DMS153 treated with DMSO at 0.1 percent for 48 hours (cell line): ENCODE measurements at regions not wholly inside any gene's neighbourhood (a gene's known extent, or its start where the extent isn't known, plus 50 kb on each side); places are given as distances from the start of the nearest gene placed in this dataset.
"Not testable (repeated sequence)": the region's sequence is repeated elsewhere in the genome, so short reads cannot be mapped to it uniquely, and the experiment has no call there.

Experiments used
- DNase-seq: peaks from one replicate; lab custom pipeline; 2025; ENCODE audit not compliant: unreplicated experiment; lab: John Stamatoyannopoulos, UW

DNA sequence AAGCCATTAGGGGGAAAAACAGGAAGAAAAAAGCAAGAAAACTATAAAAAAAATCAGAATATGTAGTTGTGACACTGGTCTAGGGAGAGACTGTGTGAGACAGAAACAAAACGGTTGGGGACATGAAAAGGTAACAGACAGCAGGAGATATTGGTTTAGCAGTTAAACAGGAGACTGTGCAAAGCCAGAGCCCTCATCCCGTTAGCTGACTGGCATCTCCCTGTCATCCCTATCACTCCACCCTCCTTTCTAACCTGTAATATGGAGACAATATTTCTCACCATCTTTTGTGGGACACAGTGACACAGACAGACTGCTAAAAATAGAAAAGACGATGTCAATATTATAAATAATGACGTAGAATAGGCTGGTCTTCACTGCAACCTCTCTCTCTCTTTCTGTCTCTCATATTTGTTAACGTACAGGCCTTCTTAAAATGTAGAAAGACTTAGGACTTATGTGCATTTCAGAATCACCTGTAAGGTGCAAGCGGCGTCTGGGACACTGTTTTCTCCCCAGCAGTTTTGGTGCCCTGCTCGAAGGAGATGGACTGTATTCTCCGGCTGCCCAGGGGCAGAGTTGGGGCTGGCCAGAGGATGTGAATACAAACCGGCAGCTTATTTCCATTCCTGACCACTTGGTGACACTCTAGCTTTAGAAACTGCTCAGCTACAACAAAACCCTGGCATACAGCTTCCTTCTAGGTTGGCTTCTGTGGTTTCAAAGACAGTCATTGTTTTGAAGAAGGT is 190.6 kb downstream of the MAT2B start:
- peak; percentile 48 for DNase-seq

GRCh38 chr5:163696579-163696887 is 191.1 kb downstream of the MAT2B start:
- no peak for DNase-seq

GRCh38 chr5:163706053-163706771 is 200.8 kb downstream of the MAT2B start:
- no peak for DNase-seq

DNA sequence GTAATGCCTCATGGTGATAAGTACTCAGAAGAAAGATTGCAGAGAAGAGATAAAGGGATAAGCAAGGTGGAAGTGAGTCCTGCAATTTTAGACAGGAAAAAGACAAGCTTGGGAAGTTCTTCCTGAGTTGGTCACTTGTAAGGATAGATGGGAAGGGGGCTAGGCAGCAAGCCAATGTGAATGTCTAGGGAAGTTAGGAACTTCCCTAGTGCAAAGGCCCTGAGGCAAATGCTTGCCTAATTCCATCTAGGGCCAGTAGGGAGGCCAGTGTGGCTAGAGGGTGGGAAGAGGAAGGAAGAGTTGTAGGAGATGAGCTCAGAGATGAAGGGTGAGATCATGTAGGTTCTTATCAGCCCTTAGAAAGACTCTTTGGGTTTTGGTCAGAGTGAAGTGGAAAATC is 206.6 kb downstream of the MAT2B start:
- no peak for DNase-seq

DNA sequence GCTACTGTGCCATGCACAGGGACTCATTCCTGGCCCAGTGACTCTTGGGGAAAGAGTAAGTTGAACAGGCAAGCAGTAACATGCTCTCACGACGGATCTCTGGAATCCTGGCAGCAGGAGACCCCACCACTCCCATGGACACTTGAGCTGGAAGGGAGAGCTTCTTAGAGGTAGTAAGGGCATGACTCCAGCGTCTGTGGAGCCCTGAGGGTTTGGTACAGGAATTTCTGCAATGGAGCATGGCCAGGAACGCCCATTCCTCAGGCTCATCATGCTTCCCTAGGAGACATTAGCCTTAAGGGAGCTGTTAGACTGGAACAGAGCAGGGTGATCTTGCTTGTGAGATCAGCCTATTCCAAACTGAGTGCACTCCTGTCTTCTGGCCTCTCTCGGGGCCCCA is 212.9 kb downstream of the MAT2B start:
- no peak for DNase-seq

DNA sequence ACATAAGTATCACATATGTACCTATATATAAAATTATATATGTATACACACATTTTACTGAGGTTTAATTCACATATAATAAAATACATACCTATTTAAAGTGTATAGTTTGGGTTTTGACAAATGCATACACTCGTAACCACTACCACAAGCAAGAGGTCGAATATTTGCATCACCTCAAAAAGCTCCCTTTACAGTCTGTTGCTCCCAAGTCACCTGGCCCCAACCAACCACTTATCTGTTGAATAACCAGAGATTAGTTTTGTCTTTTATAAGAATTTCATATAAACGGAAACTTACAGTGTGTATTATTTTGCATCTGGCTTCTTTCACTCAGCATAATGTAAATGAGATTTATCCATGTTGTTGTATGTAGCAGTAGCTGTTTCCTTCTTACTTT is 218.9 kb downstream of the MAT2B start:
- DNase-seq, result no peak

- no peak for DNase-seq
Observed at GRCh38 chr5:163727028-163727427, 221.6 kb downstream of the MAT2B start.

DNA sequence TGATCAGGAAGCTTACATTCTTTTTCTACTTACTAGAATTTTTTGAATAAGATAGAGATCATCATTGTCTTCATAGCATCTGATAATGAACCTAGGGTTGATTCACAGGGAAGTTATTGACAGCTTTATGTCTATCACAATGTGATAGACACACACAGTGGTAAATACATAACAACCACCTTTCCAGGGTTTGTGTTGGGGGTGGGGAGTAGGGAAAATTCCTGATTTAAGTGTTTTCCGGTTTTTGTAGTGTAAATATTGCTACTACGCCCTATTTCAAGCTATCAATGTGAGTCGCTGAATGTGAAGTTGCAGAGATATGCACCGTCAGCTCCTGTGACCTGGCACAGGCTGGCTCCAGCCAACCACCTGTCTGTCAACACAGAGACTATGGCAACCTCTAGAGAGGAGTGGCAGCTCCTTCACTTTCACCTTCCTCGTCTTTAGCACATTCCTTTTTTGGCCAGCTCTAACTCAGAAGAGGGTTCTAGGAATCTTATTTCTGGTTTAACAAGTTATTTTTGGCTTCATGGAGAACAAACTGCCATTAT is 224.9 kb downstream of the MAT2B start:
- DNase-seq, result no peak

- no peak for DNase-seq
Observed at GRCh38 chr5:163731256-163731655, 225.8 kb downstream of the MAT2B start.

DNA sequence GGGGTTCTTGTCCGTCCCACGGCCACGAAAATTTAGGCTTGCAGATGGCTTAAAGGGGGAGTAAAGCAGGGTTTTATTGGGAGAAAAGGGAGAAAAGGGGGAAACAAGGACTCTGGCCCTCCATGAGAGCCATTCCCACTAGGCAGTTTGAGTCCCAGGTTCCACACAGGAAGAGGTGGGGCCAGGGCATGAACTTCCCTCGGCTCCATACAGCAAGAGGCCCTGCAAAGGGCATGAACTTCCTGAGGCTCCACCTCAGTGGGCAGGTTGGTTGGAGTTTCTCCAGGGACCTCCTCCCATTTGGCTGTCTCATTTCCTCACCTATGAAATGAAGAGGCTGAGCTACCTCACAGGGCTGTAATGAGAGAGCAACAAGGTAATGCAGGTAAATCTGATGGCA is 229.7 kb downstream of the MAT2B start:
- no peak for DNase-seq

DNA sequence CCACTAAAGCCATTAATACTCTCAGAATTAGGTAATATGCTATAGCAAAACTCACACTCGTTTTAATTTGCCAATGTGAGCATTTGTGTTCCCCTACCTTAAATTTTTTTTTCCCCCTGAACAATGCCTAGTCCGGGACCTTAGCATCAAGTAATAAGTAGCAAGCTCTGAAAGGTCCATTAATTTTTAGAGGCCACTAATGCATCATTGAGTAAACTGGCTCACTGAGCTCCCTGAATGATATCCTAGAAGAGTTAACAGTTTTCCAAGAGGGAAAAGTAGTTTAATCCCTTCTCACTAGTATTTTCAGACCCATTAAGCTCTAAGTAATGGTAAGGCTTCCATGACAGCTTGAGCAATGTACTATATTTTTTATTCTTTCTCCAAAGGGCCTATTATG is 242.2 kb downstream of the MAT2B start:
- no peak for DNase-seq

DNA sequence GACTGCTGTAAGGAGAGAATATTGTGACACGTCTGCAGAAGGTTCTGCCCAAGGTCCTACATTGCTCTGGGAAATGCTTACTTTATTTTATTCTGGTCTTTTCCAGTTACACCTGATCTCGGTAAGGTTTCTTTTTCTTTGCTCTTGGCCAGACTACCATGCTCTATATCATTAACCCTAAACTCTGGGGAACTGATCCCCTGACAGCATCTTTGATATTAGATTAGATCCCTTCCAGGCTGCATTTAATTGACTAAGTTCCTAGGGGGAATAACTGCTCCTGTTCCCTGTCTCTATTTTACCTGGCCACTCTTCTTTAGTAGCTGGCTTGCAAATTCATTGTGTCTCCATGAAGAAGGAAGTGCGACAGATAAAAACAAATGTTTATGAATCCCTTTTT is 243.5 kb downstream of the MAT2B start:
- DNase-seq, result no peak

GRCh38 chr5:163750415-163750814 is 245.0 kb downstream of the MAT2B start:
- DNase-seq, result not testable (repeated sequence)

DNA sequence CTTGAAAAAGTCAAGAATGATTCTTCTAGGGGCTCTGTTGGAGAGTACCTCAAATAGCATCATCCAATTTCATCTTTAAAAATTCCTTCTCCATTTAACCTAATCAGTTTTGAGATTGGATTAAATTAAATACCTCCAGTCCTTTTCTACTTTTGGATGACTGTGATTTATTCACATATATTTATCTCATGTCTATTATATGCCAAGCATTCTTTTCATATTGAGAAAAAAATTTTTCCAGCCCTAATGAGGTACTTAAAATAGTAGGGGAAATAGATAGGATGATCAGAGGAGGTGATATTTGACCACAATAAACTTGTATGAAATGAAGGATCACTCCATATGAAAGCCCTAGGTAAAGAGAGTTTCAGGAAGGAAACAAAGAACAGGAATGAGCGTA is 250.1 kb downstream of the MAT2B start:
- DNase-seq, result no peak

GRCh38 chr5:163756170-163756569 is 250.8 kb downstream of the MAT2B start:
- no peak for DNase-seq

- DNase-seq, result no peak
Observed at GRCh38 chr5:163757344-163757743, 251.9 kb downstream of the MAT2B start.

- DNase-seq, result no peak
Observed at GRCh38 chr5:163758283-163758711, 252.9 kb downstream of the MAT2B start.

DNA sequence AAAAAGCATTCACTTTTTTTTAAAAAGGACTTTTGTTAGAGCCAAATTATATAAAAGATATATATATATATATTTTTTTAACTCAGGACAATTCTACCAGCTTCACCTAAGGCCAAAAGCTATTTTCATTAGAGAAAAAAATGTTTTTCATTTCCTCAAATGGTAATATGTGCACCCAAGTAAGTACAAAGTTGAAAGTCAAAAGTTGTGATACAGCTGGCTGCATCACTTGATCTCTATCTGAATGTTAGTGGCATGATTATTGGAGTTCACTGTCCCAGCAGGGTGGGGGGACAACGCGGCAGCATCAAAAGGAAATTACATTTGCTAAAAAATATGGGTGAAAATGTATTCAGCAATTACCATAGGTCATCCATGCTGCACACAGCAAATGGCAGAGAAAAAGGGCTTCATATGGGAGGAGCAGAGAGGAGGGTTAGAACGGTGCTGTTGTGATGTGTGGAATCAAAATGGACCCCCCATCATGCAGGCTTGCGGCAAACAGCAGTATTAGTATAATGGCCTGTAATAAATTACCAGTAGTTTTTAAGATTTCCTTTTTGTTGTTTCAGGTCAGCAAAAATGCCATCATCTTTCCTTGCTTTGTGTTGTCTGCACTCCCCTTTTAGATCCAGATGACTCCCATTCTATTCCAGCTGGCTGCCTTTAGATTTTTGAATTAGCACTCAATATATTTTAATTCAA is 253.7 kb downstream of the MAT2B start:
- DNase-seq, result no peak

- peak; percentile 0 for DNase-seq
Observed at GRCh38 chr5:163760498-163760897, 255.1 kb downstream of the MAT2B start.

DNA sequence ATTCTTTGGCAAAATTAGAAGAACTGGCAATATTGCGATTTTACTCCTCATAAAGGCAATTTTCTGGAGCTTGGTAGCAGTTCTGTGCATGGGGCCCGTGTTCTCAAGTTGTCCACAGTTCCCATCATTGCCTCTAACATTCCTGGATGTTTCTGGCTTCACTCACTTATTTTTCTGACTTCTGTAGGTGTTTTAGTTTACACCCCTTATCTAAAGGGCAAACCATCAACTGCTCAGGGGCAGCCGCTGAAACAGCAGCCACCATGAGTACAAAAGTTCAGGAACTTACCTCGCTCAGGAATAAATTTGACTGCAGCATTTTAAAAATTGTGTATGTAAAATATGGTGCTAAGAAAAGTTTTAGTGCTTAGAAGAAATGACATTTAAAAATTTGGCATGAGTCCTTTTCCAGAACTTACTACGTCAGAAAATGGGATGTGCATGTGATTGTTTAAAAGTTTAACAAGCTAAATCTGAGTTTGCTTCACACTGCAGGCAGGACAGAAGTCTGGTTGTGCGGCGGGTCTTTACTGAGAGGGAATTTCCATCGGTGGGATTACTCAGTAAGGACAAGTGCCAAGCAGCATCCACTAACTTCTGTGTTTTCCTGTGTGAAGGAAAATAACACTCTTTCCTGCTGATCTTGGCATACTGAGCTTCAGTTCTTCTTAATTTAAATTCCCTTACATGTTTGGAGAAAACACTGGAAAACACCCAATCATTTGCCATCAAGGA is 261.7 kb downstream of the MAT2B start:
- DNase-seq, result no peak

DNA sequence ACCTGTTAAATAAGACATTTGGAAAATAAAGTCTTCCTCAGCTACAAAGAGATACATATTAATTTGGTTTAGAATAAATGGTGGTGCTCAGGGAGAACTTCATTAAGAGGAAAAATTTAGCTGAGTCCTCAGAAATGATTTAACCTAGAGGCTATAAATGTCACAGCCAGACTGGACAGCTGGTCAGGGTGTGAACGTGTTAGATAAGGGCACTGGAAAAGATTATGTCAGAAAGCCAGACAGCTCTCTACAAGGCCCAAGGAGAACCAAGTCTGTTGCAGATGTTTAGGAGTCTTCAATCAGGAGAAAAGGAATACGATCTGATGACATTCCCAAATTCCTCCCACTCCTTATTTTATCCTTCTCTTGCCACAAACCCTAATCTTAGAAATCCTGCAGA is 265.2 kb downstream of the MAT2B start:
- DNase-seq, result no peak
